NCI-H1105 (cell line): ENCODE measurements at regions not wholly inside any gene's neighbourhood (a gene's known extent, or its start where the extent isn't known, plus 50 kb on each side); places are given as distances from the start of the nearest gene placed in this dataset.

Experiments
- DNase-seq: peaks from one replicate; lab custom pipeline; 2025; lab: John Stamatoyannopoulos, UW

DNA sequence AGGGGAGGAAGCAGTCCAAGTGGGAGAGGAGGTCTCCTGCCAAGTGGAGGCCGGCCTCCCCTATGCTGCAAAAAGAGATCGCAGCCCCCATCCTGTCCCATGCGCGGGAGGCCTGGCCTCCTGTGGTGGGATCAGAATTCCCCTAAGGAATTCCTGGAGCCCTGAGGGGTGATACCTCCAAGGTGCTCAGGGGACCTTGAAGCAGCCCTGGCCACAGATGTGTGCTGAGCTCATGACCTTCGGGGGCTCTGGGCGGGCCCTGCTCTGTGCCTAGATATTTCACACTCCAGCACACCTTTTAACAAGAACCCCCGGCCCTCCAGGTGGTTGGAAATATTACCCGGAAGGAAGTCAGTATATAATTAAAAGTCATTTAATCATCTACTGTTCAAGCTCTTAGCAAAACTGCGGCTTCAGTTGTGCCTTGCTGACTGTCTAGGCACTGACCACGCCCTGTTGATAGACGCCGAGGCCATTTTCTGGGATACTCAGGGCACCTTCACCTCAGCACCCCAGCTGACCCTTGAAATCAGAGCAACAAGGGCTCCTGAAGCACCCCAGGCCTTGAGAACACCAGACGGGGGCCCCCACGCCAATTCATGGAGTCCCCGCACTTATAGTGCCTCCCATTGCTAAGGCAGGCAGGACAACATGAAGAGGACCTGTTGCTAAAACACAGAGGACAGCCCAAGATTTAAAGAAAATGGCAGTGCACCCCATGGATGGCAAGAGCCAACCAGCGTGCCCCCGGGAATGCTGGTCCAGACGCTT lies 119.1 kb downstream of the NDUFA10 start:
- no peak for DNase-seq

DNA sequence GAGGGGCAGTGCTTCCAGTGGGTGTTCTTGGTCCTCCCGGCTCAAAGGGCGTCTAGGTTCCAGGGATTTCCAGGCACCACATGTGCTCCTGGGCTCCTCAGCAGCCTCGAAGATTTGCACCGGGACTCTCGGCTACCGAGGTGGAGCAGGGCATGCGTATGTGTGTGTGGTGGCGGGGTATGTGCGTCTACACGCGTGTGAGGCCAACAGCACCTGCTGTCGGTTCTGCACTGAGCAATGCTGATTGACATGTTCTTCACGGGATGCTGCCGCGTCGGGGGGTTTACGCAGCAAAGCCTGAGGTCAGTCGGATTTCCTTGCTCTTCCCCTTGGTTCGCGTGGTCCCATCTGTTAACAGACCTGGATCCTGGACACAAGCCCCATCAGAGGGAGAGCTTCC lies 119.8 kb downstream of the NDUFA10 start:
- no peak for DNase-seq

DNA sequence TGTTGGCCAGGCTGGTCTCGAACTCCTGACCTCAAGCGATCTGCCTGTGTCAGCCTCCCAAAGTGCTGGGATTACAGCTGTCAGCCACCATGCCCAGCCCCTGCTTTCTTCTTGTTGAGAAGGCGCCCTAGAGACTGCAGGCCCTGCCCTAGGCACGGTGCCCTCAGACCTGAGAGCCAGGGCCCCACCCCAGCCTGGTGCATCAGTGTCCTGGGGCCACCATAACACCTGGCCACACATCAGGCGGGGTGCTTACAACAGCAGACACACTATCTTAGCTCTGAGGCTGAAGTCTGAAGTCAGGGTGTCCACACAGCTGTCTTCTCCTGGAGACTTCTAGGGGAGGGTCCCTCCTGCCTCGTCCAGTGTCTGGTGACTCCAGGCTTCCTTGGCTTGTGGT lies 120.6 kb downstream of the NDUFA10 start:
- DNase-seq: no peak

DNA sequence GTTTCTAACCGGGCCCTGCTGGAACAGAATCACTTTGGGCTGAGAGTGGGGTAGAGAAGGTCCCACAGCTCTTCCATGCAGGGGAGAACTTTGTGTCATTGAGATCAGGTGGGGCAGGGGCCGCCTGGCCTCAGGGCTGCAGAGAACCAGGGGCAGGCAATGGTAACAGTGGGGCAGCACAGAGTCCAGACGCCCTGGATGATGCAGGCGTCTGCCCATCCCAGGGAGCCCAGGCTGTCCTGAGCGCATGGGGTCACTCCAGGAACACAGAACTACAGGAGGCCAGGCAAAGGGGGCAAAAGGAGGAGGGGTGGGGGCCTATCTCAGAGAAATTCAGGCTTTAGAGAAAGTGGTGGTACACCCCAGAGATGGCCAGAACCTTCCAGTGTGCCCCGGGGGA lies 121.3 kb downstream of the NDUFA10 start:
- no peak for DNase-seq

DNA sequence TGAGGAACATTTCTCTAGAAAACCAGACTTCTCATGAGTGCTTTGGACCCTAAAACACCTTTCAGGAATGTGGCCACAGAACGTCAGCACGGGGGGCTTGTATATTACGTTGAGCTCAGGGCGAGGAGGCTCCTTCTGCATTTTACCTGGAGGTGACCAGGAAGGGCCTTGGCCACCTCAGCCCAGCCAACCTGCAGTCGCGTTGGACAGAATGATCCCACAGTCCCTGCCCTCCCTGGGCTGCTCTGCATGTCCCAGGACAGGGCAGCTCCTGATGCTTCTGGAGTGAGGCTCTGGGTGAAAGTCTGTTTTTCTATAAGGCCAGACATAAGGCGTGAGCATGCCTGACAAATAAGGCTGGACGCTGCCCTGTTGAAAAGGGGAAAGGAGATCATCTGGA lies 121.9 kb downstream of the NDUFA10 start:
- no peak for DNase-seq

DNA sequence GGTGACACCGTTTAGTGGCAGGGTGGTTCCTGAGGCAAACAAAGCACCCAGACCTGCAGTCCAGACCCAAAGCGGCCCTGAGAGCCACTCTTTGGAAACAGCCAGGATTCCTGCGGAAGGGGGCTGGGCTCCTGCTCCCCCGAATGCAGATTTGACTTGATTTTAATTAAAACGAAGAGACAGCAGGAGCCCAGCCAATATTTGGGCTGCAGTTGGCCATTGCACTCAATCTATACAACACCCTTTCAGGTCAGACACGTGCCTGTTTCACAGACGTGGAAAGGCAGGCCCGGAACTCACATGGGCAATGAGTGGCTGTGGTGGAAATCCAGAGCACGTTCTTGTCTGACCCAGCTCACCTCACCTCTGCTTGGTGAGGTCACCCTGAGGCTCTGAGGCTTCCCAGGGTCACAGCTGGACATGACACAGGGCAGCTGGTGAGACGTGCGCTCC lies 122.4 kb downstream of the NDUFA10 start:
- no peak for DNase-seq

DNA sequence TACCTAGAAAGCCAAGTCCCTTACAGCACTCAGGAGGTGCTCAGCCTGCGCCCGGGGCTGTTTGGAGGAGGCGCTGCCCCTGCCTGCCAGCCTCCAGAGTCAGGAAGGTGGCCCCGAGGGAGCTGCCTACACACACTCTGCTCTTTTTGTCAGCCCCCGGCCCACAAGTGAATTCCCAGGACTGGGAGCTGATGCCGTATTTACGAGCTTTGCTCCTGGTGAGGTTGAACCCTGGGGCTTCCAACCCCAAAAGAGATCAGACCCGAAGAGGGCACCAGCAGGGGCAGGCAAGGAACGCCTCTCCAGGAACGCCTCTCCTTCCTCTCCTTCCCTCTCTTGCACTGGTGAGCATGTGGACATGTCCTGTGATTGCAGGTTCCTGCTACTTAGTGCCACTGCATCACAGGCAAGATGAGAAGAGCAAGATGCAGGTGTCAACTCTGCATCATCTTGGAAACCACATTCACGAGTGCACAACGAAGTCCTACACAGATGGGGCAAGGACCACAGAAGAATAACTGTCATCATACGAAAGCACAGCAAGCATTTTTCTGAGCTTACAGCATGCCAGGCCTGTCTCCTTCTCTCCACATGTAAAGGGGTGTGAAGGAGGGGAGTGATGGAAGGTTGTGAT lies 126.7 kb downstream of the NDUFA10 start:
- DNase-seq: no peak

DNA sequence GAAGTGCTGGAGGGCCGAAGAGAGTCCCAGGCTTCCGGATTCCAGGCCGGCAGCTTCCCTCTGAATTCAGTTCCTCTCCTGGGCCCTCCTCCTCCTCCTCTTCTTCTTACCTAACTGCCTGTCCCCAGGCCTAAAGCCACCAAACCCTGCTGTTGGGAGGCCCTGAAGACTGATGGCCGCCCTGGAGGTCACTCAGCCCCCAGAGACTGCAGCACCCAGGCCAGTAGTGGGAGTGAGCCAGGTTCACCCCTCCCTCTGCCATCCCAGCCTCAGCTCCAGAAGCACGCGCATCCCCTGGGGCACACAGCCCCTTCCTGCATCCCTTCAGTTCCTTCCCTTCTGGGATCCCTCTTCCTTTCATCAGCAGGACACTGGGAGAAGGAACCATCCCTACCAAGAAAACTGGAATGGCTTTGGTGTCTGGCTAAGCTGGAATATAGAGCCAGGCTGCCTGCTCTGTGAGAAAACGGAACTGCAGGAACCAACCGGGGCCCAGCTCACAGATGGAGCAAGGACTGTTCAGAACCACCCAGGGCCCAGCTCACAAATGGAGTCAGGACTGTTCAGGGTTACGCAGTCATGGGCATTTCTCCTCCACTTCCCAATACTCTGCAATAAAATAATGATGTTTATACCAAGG lies 127.4 kb downstream of the NDUFA10 start:
- no peak for DNase-seq

DNA sequence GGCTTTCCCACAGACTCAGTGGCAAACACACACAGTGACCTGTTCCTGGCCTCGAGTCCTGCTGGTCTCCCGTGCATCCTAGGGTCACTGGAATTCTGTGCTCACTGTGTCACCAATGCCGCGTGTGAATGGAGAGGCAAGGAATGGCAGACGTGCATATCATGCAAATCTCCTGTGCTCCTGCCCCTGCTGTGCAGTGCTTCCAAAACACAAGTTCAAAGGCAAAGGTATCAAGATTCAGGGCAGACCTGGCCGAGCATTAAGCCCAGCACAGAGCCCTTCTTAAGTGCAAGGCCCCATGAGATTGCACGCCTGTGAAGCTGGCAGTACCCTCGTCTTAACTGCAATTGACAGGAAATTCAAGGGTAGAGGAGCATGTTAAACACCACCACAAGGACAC lies 129.1 kb downstream of the NDUFA10 start:
- no peak for DNase-seq

DNA sequence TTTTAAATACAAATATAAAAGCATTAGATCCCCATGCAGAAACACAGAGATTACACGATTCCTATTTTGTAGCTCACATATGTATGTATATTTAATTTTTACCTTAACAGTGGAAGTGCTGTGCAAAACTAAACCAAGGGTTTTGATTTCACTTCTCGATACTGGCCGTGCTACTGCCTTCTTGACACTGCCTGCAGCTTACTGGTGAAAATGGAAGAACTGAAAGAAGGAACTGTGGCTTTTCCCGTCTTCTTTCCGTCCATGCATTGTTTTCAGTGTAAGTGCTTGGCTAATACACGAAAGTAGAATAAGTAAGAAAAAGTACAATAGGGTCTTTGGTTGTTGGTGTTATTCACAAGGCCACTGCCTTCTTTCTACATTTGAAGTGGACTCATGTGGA lies 129.5 kb downstream of the NDUFA10 start:
- no peak for DNase-seq

DNA sequence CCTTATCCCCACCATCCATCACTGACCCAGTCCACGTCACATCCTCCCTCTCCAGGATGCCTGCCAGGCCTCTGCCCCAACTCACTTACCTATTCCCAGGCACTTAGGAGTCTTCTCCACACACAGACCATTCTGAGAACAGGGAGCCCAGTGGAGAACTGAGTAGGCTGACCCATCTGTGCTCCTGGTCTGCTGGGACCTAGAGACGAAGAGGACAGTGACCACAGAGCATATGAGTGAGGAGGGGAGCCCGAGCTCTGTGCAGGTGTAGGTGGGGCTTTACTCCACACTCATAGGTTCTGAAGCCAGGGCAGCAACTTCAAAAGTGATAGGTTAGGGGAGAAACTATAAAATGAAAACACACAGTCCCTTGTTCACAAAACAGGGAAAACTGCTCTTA lies 130.0 kb downstream of the NDUFA10 start:
- DNase-seq: no peak

DNA sequence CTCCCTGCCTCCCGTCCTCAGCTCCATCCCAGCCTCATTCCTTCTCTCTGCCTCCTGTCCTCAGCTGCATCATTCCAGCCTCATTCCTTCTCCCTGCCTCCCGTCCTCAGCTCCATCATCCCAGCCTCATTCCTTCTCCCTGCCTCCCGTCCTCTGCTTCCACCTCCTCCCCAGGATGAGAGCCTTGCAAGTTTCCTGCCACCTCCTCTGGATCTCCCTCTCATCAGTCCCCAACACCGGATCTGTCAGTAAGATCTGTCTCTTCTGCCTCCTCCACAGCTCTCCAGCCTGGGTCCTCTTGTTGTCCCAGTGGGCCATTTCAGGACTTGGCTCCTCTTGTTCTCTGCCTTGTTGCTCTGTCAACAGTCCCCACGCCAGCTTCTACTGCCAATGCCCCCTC lies 130.9 kb downstream of the NDUFA10 start:
- DNase-seq: no peak

DNA sequence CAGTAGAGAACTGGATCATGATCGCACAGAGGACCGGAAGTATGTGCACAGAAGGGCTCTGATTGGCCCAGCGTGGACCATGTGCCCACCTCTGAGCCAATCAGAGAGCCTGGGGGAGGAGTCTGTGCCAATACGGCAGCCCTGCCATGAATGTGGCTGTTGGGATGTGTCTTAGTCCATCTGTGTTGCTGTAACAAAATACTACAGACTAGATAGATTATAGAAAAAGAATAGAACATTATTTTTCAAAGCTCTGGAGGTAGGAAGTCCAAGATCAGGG lies 132.0 kb downstream of the NDUFA10 start:
- no peak for DNase-seq

DNA sequence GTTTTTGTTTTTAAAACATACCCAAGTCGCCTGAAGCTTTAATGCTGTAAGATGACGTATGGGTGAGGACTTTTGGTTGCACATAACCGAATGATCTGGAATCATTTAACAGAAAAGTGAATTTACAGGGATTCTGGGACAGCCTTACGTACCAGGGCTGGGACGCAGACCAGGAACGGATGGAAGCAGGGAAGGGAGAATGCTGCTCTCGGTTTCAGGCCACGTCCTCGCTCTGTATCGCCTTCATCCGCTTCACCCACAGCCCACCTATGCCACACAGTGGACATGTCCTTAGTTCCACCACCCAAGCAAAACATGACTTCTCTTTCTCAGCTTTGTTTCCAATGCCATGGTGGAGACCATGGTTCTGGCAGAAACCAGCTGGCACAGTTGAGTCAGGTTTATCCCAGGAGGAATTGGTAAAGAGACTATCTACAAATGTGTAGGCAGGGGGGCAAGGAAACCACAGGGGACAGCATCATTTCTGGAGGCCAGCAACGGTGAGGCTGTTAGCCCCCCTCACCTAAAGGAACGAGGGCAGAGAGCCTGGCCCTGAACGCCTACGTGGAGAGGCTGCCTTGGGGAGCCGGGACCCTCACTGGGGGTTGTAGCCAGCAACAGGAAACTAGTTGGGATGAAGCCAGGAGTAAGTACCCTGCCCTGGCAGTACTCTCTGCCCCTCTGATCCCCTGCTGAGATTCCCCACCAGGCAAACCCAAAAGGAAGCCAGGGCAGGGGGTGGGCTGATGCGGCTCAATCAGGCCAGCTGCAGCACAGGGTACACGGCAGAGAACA lies 132.5 kb downstream of the NDUFA10 start:
- DNase-seq: no peak

DNA sequence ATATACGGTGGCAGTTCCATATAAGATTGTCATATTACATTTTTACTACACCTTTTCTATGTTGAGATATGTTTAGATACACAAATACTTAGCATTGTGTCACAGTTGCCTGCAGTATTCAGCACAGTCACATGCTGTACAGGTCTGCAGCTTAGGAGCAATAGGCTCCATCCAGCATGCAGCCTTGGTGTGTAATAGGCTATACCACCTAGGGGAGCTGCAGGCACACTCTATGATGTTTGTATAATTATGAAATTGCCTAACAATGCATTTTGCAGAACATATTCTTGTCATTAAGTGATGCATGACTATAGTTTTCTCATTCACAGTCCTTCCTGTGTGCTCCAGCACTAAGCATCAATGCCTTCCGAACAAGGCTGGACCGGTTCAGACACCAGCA lies 133.4 kb downstream of the NDUFA10 start:
- no peak for DNase-seq

DNA sequence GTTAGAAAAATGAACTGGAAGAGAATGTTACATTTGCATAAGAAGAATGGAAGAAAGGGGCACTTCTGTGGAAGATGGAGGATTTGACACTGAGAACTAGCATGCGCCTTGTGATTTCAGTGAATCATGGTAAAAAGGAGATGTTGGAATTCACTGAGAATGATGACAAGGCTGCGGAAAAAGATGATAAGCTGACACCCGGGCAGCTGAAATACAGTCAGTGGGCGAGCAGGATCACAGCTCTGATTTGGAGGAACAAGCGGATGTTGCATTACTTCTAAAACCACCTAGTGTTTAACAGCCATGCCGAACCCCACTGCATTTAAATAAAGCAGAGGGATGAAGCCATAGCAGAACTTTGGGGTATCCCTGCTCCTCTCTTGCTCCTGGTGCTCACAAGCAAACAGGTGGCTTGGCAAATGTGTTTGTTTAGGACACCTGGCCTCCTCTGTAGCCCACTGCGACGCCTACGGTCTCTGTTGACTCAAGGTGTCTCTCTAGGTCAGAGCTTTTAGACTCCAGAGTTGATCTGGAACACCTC lies 134.9 kb downstream of the NDUFA10 start:
- no peak for DNase-seq

DNA sequence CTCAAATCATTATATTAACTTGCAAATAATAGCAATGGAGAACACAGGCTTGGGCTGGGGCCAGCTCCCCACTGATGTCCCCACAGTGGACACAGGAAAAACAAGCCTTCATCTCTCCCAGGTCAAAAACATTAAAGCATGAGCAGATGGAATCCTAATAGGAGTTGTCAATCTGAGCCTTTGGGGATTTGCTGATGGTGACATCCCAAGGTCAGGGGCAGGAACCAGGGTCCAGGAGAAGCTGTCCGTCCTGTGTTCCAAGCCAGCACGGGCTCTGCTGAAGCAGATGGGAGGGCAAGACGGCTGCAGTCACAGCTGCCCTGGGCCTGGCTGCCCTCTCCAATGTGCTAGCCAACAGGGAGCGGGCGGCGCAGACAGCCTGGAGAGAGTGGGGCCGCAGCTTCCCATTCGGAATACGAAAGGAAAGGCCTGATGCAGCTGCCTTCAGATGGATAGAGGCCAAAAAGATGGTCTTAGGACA lies 135.5 kb downstream of the NDUFA10 start:
- no peak for DNase-seq

DNA sequence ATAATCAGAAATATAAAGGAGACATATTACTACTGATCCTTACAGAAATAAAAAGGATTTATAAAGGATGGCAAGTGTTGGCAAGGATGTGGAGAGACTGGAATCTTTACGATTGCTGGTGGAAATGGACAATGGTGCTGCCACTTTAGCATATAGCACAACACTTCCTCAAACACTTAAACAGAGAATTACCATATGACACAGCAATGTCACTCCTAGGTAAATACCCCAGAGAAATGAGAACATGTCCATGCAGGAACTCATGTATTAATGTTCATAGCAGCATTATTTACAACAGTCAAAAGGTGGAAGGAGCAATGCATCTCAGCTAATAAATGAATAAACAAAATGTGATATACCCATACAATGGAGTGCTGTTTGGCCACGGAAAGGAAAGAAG lies 137.5 kb downstream of the NDUFA10 start:
- DNase-seq: no peak

DNA sequence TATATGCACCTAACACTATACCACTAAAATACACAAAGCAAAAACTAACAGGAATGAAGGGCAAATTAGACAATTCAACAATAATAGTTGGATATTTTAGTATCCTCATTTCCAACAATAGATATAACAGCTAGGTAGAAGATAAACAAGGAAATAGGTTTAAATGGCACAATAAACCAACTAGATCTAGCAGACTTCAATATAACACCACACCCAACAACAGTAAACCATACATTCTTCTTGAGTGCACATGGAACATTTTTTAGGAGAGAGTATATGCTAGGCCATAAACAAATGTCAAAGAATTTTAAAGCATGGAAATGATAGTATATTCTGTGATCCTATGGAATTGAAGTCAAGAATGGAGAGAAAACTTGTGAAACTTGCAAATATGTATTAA lies 138.4 kb downstream of the NDUFA10 start:
- no peak for DNase-seq

DNA sequence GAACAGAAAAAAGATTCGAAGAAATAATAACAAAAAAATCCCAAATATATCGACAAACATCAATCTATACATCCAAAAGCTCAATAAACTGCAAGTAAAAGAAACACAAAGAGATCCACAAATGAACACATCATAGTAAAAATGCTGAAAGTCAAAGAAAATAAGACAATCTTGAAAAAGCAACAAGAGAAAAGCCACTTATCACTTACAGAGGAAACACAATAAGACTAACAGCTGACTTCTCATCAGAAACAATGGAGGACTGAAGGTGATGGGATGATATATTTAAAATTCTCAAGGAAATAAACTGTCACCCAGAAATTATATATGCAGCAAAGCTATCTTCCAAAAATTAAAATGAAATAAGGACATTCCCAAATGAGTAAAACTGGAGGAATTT lies 140.3 kb downstream of the NDUFA10 start:
- DNase-seq: no peak

DNA sequence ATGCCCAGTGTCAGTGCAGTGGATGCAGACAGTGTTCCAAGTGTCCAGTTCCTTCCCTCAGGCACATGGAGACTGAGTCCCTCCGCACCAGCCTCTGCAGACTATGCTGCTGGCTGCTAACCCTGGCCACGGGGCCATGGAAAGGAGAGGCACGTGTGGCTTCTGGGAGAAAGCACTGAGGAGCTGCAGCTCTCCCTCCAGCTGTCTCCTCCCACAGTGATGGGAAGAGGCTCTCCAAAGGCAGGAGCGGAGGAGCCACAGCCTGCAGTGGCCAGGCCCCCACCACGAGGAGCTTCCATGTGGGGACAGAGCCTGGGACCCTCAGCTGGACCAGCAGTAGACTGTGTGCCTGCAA lies 141.1 kb downstream of the NDUFA10 start:
- no peak for DNase-seq

DNA sequence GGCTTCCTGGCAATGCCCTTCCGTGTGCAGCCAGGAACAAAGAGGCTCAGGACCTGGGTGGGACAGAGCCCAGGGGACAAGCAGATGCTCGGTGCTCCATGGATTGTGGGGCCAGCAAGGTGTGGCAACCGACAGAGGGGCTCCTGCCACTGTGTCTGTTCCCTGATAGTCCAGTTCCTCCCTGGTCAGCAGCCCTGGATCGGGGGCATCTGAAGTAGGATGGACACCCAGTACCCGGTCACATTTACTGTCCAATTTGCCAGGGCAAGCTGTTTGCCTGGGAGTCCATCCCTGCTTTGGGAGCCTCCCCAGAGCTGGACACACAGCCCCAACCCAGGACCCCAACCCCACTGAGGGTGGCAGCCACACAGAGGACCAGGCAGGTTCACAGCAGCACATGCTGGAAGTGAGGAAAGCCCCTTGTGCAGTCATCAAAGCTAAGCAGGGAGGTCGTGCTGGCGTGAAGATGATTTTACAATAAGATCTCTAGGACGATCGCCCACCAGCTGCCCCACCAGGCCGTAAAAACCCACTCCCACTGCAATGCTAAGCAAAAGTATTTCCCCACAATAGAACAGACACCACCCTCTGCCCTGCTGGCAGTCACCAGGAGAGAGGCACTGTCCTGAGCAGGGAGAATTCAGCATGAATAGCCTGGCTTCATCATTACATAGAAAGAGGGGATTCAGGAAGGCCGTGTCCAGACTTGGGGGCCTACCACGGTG lies 141.7 kb downstream of the NDUFA10 start:
- no peak for DNase-seq
